AG08396 (cell line): ENCODE measurements at regions not wholly inside any gene's neighbourhood (a gene's known extent, or its start where the extent isn't known, plus 50 kb on each side); places are given as distances from the start of the nearest gene placed in this dataset.
"Not testable (repeated sequence)": the region's sequence is repeated elsewhere in the genome, so short reads cannot be mapped to it uniquely, and the experiment has no call there.

Experiments used
- DNase-seq: peaks from one replicate; pipeline ENCODE4 v3.0.0; 2012; ENCODE audit warnings: low spot score, mixed read lengths

GRCh38 chr20:5492937-5493336 is 117.9 kb downstream of the GPCPD1 start:
- no peak for DNase-seq

- DNase-seq = no peak
Observed at GRCh38 chr20:5491455-5491854, 119.4 kb downstream of the GPCPD1 start.

GRCh38 chr20:5489601-5490000 is 121.2 kb downstream of the GPCPD1 start:
- DNase-seq = no peak

- DNase-seq = no peak
Observed at GRCh38 chr20:5488823-5489222, 122.0 kb downstream of the GPCPD1 start.

- DNase-seq = no peak
Observed at GRCh38 chr20:5486377-5487054, 124.3 kb downstream of the GPCPD1 start.

- DNase-seq = no peak
Observed at GRCh38 chr20:5484926-5485325, 125.9 kb downstream of the GPCPD1 start.

- no peak for DNase-seq
Observed at GRCh38 chr20:5484346-5484745, 126.5 kb downstream of the GPCPD1 start.

GRCh38 chr20:5482791-5483190 is 128.0 kb downstream of the GPCPD1 start:
- no peak for DNase-seq

- DNase-seq = no peak
Observed at GRCh38 chr20:5481872-5482271, 128.9 kb downstream of the GPCPD1 start.

- DNase-seq = no peak
Observed at GRCh38 chr20:5480824-5481600, 129.8 kb downstream of the GPCPD1 start.

GRCh38 chr20:5474646-5475550 is 135.9 kb downstream of the GPCPD1 start:
- no peak for DNase-seq

GRCh38 chr20:5471866-5472265 is 138.9 kb downstream of the GPCPD1 start:
- DNase-seq = not testable (repeated sequence)

GRCh38 chr20:5471368-5471767 is 139.4 kb downstream of the GPCPD1 start:
- no peak for DNase-seq

- DNase-seq = no peak
Observed at GRCh38 chr20:5470943-5471342, 139.9 kb downstream of the GPCPD1 start.

GRCh38 chr20:5470458-5470857 is 140.3 kb downstream of the GPCPD1 start:
- no peak for DNase-seq

GRCh38 chr20:5469111-5469510 is 141.7 kb downstream of the GPCPD1 start:
- no peak for DNase-seq

- DNase-seq = no peak
Observed at GRCh38 chr20:5467086-5467485, 143.7 kb downstream of the GPCPD1 start.

GRCh38 chr20:5465604-5465927 is 145.2 kb downstream of the GPCPD1 start:
- DNase-seq = no peak

- DNase-seq = no peak
Observed at GRCh38 chr20:5464901-5465603, 145.8 kb downstream of the GPCPD1 start.

- DNase-seq = no peak
Observed at GRCh38 chr20:5463007-5463686, 146.4 kb upstream of the PROKR2 start.

GRCh38 chr20:5453745-5454144 is 137.0 kb upstream of the PROKR2 start:
- not testable (repeated sequence) for DNase-seq
